MCF 10A (cell line): ENCODE measurements at regions not wholly inside any gene's neighbourhood (a gene's known extent, or its start where the extent isn't known, plus 50 kb on each side); places are given as distances from the start of the nearest gene placed in this dataset.

Experiments
- BruUV-seq: library from RNA; stranded (reverse); fragments of 400-500 nt; replicated peaks from 2 replicates; lab custom pipeline; 2021; lab: Mats Ljungman, UMichigan
- CTCF ChIA-PET: fragments of 300-600 bp; sonication (Branson Sonifier 250); formaldehyde crosslinking; extraction: SDS; loops from one replicate; lab custom pipeline; 2021; ENCODE audit warnings: antibody characterized with exemption, inconsistent platforms; lab: Yijun Ruan, JAX
- POLR2A ChIA-PET: fragments of 300-600, 350-650 bp; sonication (Branson Sonifier 250); formaldehyde crosslinking; extraction: SDS; loops from one replicate; lab custom pipeline; 2020; ENCODE audit warnings: antibody characterized with exemption, inconsistent platforms; lab: Yijun Ruan, JAX
- DNase-seq: peaks from one replicate; pipeline ENCODE4 v3.0.0-alpha.2; 2018; ENCODE audit not compliant: unreplicated experiment
- H3K27ac Mint-ChIP-seq: one replicate; pipeline ENCODE4 v1.8.0; 2022; ENCODE audit warnings: mild to moderate bottlenecking, low read depth, mixed read lengths; ENCODE audit not compliant: unreplicated experiment
- H3K27me3 Mint-ChIP-seq: one replicate; pipeline ENCODE4 v1.8.0; 2022; ENCODE audit warnings: mixed read lengths; ENCODE audit not compliant: insufficient read depth, unreplicated experiment
- H3K36me3 Mint-ChIP-seq: one replicate; pipeline ENCODE4 v1.8.0; 2022; ENCODE audit warnings: mild to moderate bottlenecking, moderate library complexity, mixed read lengths; ENCODE audit not compliant: insufficient read depth, unreplicated experiment
- H3K4me1 Mint-ChIP-seq: one replicate; pipeline ENCODE4 v1.8.0; 2022; ENCODE audit warnings: mixed read lengths; ENCODE audit not compliant: insufficient read depth, unreplicated experiment
- H3K4me3 Mint-ChIP-seq: one replicate; pipeline ENCODE4 v1.8.0; 2022; ENCODE audit warnings: mild to moderate bottlenecking, moderate library complexity, mixed read lengths; ENCODE audit not compliant: unreplicated experiment
- H3K9me3 Mint-ChIP-seq: one replicate; pipeline ENCODE4 v1.8.0; 2022; ENCODE audit warnings: mixed read lengths; ENCODE audit not compliant: unreplicated experiment
- CTCF ChIP-seq: fragments of 200-600 bp; IDR thresholded peaks from one replicate; pipeline ENCODE4 v1.8.0; 2022; ENCODE audit warnings: antibody characterized with exemption, mild to moderate bottlenecking; ENCODE audit not compliant: unreplicated experiment
- intact Hi-C: fragments of 100-400 bp; cut with micrococcal nuclease; formaldehyde crosslinking; loops from 2 replicates; pipeline ENCODE4 v1.14.1; 2022

DNA sequence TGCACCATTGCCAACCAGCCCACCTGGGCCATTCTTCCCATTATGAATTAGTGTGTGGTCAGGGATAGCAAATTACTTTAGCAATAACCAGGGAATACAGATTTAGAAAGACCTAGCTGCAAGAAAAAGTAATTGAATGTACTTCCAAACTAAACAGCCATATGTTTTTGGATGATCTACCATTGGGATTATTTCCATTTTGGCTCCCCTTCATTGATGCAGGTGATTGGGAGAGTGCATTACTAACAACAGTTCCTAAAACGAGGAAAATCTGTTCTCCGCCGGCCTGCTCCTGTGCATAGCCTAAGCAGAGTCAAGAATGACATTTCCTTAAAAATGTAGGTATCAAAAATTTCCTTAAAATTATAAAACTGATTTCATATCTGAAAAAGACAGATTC, 58.5 kb downstream of the MAIP1 start:
- Mint-ChIP-seq H3K4me1 (no peaks in the 10 kb centered on the region), H3K36me3 (no peaks in the 10 kb centered on the region), H3K27me3 (no peaks in the 10 kb centered on the region), H3K27ac (no peak overlapping the region), H3K9me3 (peaks cover 14% of the 10 kb centered on the region), H3K4me3 (no peak overlapping the region)
- DNase-seq, result no peak
- intact Hi-C loops, result no loop called here
- POLR2A ChIA-PET, result no interaction called here
- TF ChIP-seq CTCF, result no peak
- BruUV-seq, result no TSS peak
- CTCF ChIA-PET, result interaction anchor here (0.6 kb wide), 1 partner anchor 31 kb away, joined by 3 read pairs; no protein-coding TSS in a partner anchor

- TF ChIP-seq CTCF, result no peak
- no peaks in the 10 kb centered on the region for H3K27me3 Mint-ChIP-seq
Observed at GRCh38 chr2:200021449-200022114, 66.2 kb downstream of the MAIP1 start.

DNA sequence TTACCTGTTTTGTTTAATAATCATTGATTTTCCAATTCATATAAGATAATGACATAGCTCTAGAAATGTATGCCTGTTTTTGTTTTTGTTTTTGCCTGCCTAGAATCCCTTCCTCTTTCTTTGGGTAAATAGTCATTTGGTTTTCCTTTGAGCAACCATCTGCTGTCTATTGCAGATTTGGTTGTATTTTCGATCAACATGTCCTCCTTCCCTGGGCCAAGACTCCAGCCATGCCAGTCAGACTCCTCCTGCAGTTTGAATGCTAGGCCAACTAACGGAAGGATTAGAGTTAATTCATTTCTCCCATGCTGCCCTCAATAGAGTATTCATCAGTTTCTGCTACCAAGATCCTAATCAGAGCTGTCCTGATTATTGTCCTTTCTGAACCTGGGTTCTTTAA, 67.1 kb downstream of the MAIP1 start:
- Mint-ChIP-seq H3K4me1 (no peaks in the 10 kb centered on the region), H3K27me3 (no peaks in the 10 kb centered on the region), H3K9me3 (peaks cover 10% of the 10 kb centered on the region), H3K27ac (no peak overlapping the region), H3K36me3 (no peaks in the 10 kb centered on the region), H3K4me3 (no peak overlapping the region)
- intact Hi-C loops, result no loop called here
- no TSS peak for BruUV-seq
- POLR2A ChIA-PET, result interaction anchor here (0.7 kb wide), 1 partner anchor 94 kb away, joined by 4 read pairs; no protein-coding TSS in a partner anchor
- TF ChIP-seq CTCF, result no peak
- DNase-seq, result no peak
- CTCF ChIA-PET, result interaction anchor here (0.6 to 0.9 kb wide), 3 partner anchors 12 to 448 kb away, joined by 3 to 7 read pairs (median 3); no protein-coding TSS in a partner anchor

More at GRCh38 chr2:200021449-200022114, 66.2 kb downstream of the MAIP1 start:
- Mint-ChIP-seq H3K4me3 (no peak overlapping the region), H3K4me1 (no peaks in the 10 kb centered on the region), H3K27ac (no peak overlapping the region), H3K36me3 (no peaks in the 10 kb centered on the region), H3K9me3 (peaks cover 10% of the 10 kb centered on the region)
- POLR2A ChIA-PET, result no interaction called here
- BruUV-seq, result no TSS peak
- intact Hi-C loops, result no loop called here
- CTCF ChIA-PET, result interaction anchor here (0.5 to 0.9 kb wide), 2 partner anchors 26 to 448 kb away, joined by 3 to 7 read pairs; no protein-coding TSS in a partner anchor
- no peak for DNase-seq

GRCh38 chr2:200023570-200023969, 68.2 kb downstream of the MAIP1 start:
- H3K27me3 Mint-ChIP-seq, result no peaks in the 10 kb centered on the region
- no peak overlapping the region for H3K27ac Mint-ChIP-seq
- peaks cover 10% of the 10 kb centered on the region for H3K9me3 Mint-ChIP-seq
- BruUV-seq, result no TSS peak
- H3K4me3 Mint-ChIP-seq, result no peak overlapping the region
- no peaks in the 10 kb centered on the region for H3K4me1 Mint-ChIP-seq
- no peak for DNase-seq
- no peaks in the 10 kb centered on the region for H3K36me3 Mint-ChIP-seq
- no peak for TF ChIP-seq CTCF
- intact Hi-C loops, result no loop called here
- ChIA-PET CTCF (interaction anchor here (0.7 kb wide), 1 partner anchor 17 kb away, joined by 3 read pairs; no protein-coding TSS in a partner anchor), POLR2A (no interaction called here)
